IMR-90 (cell line): ENCODE measurements at regions not wholly inside any gene's neighbourhood (a gene's known extent, or its start where the extent isn't known, plus 50 kb on each side); places are given as distances from the start of the nearest gene placed in this dataset.

ENCODE experiments used
- ATAC-seq: fragments of 200-7000 bp; cut with Tn5 transposase; 2 replicates; pipeline ENCODE4 v1.9.1; 2020; ENCODE audit warnings: low read depth, mild to moderate bottlenecking, moderate library complexity
- BruUV-seq: library from RNA; stranded (reverse); fragments of 400-500 nt; replicated peaks from 2 replicates; lab custom pipeline; 2021; lab: Mats Ljungman, UMichigan
- CTCF ChIA-PET: fragments of 300-600 bp; formaldehyde crosslinking; extraction: SDS; loops from one replicate; lab custom pipeline; 2021; ENCODE audit warnings: antibody characterized with exemption; lab: Yijun Ruan, JAX
- POLR2A ChIA-PET: fragments of 300-600 bp; sonication (Branson Sonifier 250); formaldehyde crosslinking; loops from one replicate; lab custom pipeline; 2022; ENCODE audit warnings: antibody characterized with exemption; ENCODE audit not compliant: unreplicated experiment; lab: Charles Lee
- DNase-seq: peaks from one replicate; pipeline ENCODE4 v3.0.0; 2013
- H2AFZ ChIP-seq: replicated peaks from 2 replicates; pipeline ENCODE3; 2013; ENCODE audit warnings: low read length, mild to moderate bottlenecking; ENCODE audit not compliant: poor library complexity
- H2AK5ac ChIP-seq: 2 replicates; pipeline ENCODE4 v1.6.1; 2013; ENCODE audit warnings: low read depth, low read length, inconsistent platforms
- H2AK9ac ChIP-seq: replicated peaks from 2 replicates; pipeline ENCODE3; 2013; ENCODE audit warnings: mild to moderate bottlenecking, low read depth, low read length, moderate library complexity; ENCODE audit not compliant: poor library complexity
- H2BK120ac ChIP-seq: 2 replicates; pipeline ENCODE4 v1.6.1; 2013; ENCODE audit warnings: low read depth, low read length, inconsistent platforms
- H2BK15ac ChIP-seq: 3 replicates; pipeline ENCODE4 v1.6.1; 2013; ENCODE audit warnings: low read depth, low read length, inconsistent platforms
- H2BK20ac ChIP-seq: 2 replicates; pipeline ENCODE4 v1.6.1; 2013; ENCODE audit warnings: low read depth, mild to moderate bottlenecking, inconsistent platforms, low read length, moderate library complexity
- H2BK5ac ChIP-seq: 2 replicates; pipeline ENCODE4 v1.6.1; 2013; ENCODE audit warnings: mild to moderate bottlenecking, low read depth, low read length, inconsistent platforms; ENCODE audit not compliant: poor library complexity, severe bottlenecking
- H3K14ac ChIP-seq: replicated peaks from 2 replicates; pipeline ENCODE4 v1.6.1; 2013; ENCODE audit warnings: low read depth, low read length, inconsistent platforms
- H3K18ac ChIP-seq: 2 replicates; pipeline ENCODE4 v1.6.1; 2013; ENCODE audit warnings: low read depth, low read length, control low read depth
- H3K23ac ChIP-seq: 2 replicates; pipeline ENCODE4 v1.6.1; 2013; ENCODE audit warnings: low read depth, low read length, inconsistent platforms
- H3K27ac ChIP-seq: 2 replicates; pipeline ENCODE4 v1.5.1; 2013; ENCODE audit warnings: mild to moderate bottlenecking, control low read depth, low read length; ENCODE audit not compliant: insufficient read depth
- H3K27me3 ChIP-seq: 2 replicates; pipeline ENCODE4 v1.6.1; 2013; ENCODE audit warnings: low read length; ENCODE audit not compliant: control insufficient read depth, insufficient read depth
- H3K36me3 ChIP-seq: 2 replicates; pipeline ENCODE4 v1.6.1; 2013; ENCODE audit warnings: low read length, mixed read lengths; ENCODE audit not compliant: control insufficient read depth, insufficient read depth
- H3K4ac ChIP-seq: 2 replicates; pipeline ENCODE4 v1.6.1; 2013; ENCODE audit warnings: low read depth, low read length, inconsistent platforms
- H3K4me1 ChIP-seq: 2 replicates; pipeline ENCODE4 v1.6.1; 2013; ENCODE audit warnings: low read length, mixed read lengths; ENCODE audit not compliant: control insufficient read depth, insufficient read depth
- H3K4me2 ChIP-seq: 2 replicates; pipeline ENCODE4 v1.6.1; 2013; ENCODE audit warnings: low read depth, mild to moderate bottlenecking, control low read depth, low read length, moderate library complexity
- H3K4me3 ChIP-seq: 2 replicates; pipeline ENCODE4 v1.5.1; 2013; ENCODE audit warnings: low read depth, mild to moderate bottlenecking, control low read depth, low read length, moderate library complexity; ENCODE audit not compliant: insufficient read depth
- H3K56ac ChIP-seq: 2 replicates; pipeline ENCODE4 v1.6.1; 2013; ENCODE audit warnings: low read length, inconsistent platforms; ENCODE audit not compliant: insufficient read depth; ENCODE audit errors: extremely low read depth
- H3K79me1 ChIP-seq, 2 experiments: 2 replicates each; pipeline ENCODE4 v1.6.1; 2013; ENCODE audit warnings: low read length in 2 of 2, inconsistent platforms in 1 of 2, low read depth in 1 of 2
- H3K9ac ChIP-seq: 2 replicates; pipeline ENCODE4 v1.6.1; 2013; ENCODE audit warnings: low read depth, low read length, control low read depth
- H3K9me1 ChIP-seq: 2 replicates; pipeline ENCODE4 v1.6.1; 2013; ENCODE audit warnings: low read length, inconsistent platforms; ENCODE audit not compliant: insufficient read depth
- H3K9me3 ChIP-seq: 2 replicates; pipeline ENCODE4 v1.6.1; 2013; ENCODE audit warnings: low read length; ENCODE audit not compliant: control insufficient read depth, insufficient read depth
- H4K20me1 ChIP-seq: 2 replicates; pipeline ENCODE4 v1.6.1; 2013; ENCODE audit warnings: low read length, inconsistent platforms; ENCODE audit not compliant: insufficient read depth
- H4K5ac ChIP-seq: 2 replicates; pipeline ENCODE4 v1.6.1; 2013; ENCODE audit warnings: mild to moderate bottlenecking, low read depth, low read length, control low read depth
- H4K8ac ChIP-seq, 2 experiments: 2 replicates each; pipeline ENCODE4 v1.6.1; 2013; ENCODE audit warnings: low read depth in 2 of 2, low read length in 2 of 2, control low read depth in 1 of 2, inconsistent platforms in 1 of 2
- H4K91ac ChIP-seq: 2 replicates; pipeline ENCODE4 v1.6.1; 2013; ENCODE audit warnings: low read depth, low read length, inconsistent platforms; ENCODE audit not compliant: insufficient read depth
- CEBPB ChIP-seq: IDR thresholded peaks from 2 replicates; pipeline ENCODE4 v1.6.1; 2012; ENCODE audit warnings: low read depth, low read length, improper control_type of control experiment
- CHD1 ChIP-seq: IDR thresholded peaks from 2 replicates; pipeline ENCODE4 v1.6.1; 2012; ENCODE audit warnings: low read depth, low read length, improper control_type of control experiment
- ELK1 ChIP-seq: fragments of 150-350 bp; IDR thresholded peaks from 2 replicates; pipeline ENCODE4 v1.6.1; 2016; ENCODE audit warnings: low read depth, mild to moderate bottlenecking, low read length, moderate library complexity, borderline replicate concordance
- FOS ChIP-seq: fragments of 150-350 bp; IDR thresholded peaks from 2 replicates; pipeline ENCODE4 v1.6.1; 2016; ENCODE audit warnings: low read depth, low read length
- MAFK ChIP-seq: IDR thresholded peaks from 2 replicates; pipeline ENCODE4 v1.6.1; 2012; ENCODE audit warnings: low read depth, low read length, improper control_type of control experiment
- MAZ ChIP-seq: IDR thresholded peaks from 2 replicates; pipeline ENCODE4 v1.6.1; 2012; ENCODE audit warnings: low read depth, mild to moderate bottlenecking, low read length, improper control_type of control experiment, moderate library complexity, borderline replicate concordance
- MXI1 ChIP-seq: IDR thresholded peaks from 2 replicates; pipeline ENCODE4 v1.6.1; 2012; ENCODE audit warnings: low read depth, mild to moderate bottlenecking, low read length, moderate library complexity, borderline replicate concordance
- NFE2L2 ChIP-seq: fragments of 150-350 bp; IDR thresholded peaks from 2 replicates; pipeline ENCODE4 v1.6.1; 2016; ENCODE audit warnings: low read depth, mild to moderate bottlenecking, low read length
- RFX5 ChIP-seq: IDR thresholded peaks from 2 replicates; pipeline ENCODE4 v1.8.0; 2012; ENCODE audit warnings: low read depth, mild to moderate bottlenecking, low read length, moderate library complexity
- SMC3 ChIP-seq: fragments of 150-350 bp; IDR thresholded peaks from 2 replicates; pipeline ENCODE4 v1.6.1; 2016; ENCODE audit warnings: low read depth, mild to moderate bottlenecking, antibody characterized with exemption, low read length, moderate library complexity
- USF2 ChIP-seq: fragments of 150-350 bp; IDR thresholded peaks from 2 replicates; pipeline ENCODE4 v1.6.1; 2017; ENCODE audit warnings: mild to moderate bottlenecking, antibody characterized with exemption, low read length, low read depth
- WGBS, 2 experiments: methylation state at CpG; one replicate each; pipeline versions ENCODE4 v1.1.5 to v1.1.7; 2013; ENCODE audit warnings: missing lambda C conversion rate in 2 of 2; ENCODE audit not compliant: insufficient read length in 1 of 2; ENCODE audit errors: extremely low coverage in 2 of 2; 5-methylcytosine and 5-hydroxymethylcytosine counted together
- dilution Hi-C: fragments of 300-500 bp; cut with HindIII; formaldehyde crosslinking; loops from one replicate; pipeline ENCODE4 v1.14.3; 2018; ENCODE audit warnings: low sequenced_read_pairs; ENCODE audit not compliant: unreplicated experiment
- in situ Hi-C: fragments of 300-500 bp; cut with MboI; formaldehyde crosslinking; loops from 3 replicates; pipeline ENCODE4 v1.14.3; 2019; ENCODE audit warnings: low sequenced_read_pairs, inconsistent platforms, mixed read lengths
- intact Hi-C: fragments of 100-400 bp; cut with micrococcal nuclease; formaldehyde crosslinking; loops from 2 replicates; pipeline ENCODE4 v1.10.0; 2022

DNA sequence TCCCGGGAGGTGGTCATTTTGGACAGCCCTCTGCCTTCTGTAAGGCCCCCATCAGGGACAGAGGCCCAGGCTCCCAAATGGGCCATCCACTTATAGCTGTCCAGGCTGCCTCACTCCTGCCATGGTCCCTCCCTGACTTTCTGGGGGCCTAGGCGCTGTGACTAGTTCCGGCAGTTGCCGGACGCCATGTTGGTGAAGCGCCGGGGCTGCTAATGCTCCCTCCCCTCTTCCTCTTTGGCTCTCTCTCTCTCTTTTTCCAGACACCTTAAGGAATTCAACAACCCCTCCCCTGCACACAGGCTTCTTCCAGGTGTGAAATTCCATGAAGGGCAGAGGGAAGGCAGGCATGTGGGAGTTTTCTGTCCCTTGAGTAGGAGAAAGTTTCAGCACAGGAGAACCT lies 445.6 kb downstream of the SOX6 start:
- dilution Hi-C loops, result no loop called here
- Histone ChIP-seq H3K9me1 (peaks cover 13% of the 10 kb centered on the region), H3K4me3 (no peak overlapping the region)

More for the DNA sequence above, 445.6 kb downstream of the SOX6 start:
- Histone ChIP-seq H2AK9ac (no peak overlapping the region), H3K36me3 (no peaks in the 10 kb centered on the region), H3K14ac (no peak overlapping the region), H4K20me1 (no peaks in the 10 kb centered on the region), H3K4me1 (peaks cover 4% of the 10 kb centered on the region; the same call in 1 of the 2 replicates), H3K27me3 (no peaks in the 10 kb centered on the region; the same call in 1 of the 2 replicates), H3K23ac (no peak overlapping the region), H3K79me1 (no peaks in the 10 kb centered on the region), H3K27ac (no peak overlapping the region), H3K9me3 (no peaks in the 10 kb centered on the region), H3K4ac (no peak overlapping the region), H2BK20ac (no peak overlapping the region), H2AFZ (no peak overlapping the region), H3K18ac (no peak overlapping the region), H3K56ac (no peak overlapping the region), H4K8ac (no peak overlapping the region), H2AK5ac (no peak overlapping the region), H3K4me2 (no peak overlapping the region), H4K91ac (no peak overlapping the region), H2BK5ac (no peak overlapping the region), H2BK15ac (no peak overlapping the region), H2BK120ac (no peak overlapping the region), H3K9ac (no peak overlapping the region), H4K5ac (no peak overlapping the region)
- 100% methylated on average over 1 of the region's 7 CpGs; no CpG with 5 or more reads in 1 of the 2 experiments for WGBS, 2 experiments
- TF ChIP-seq ELK1 (no peak), MXI1 (no peak), RFX5 (no peak), NFE2L2 (no peak), SMC3 (no peak), FOS (no peak), CEBPB (no peak), USF2 (no peak), CHD1 (no peak), MAFK (no peak), MAZ (no peak)
- intact Hi-C loops (loop anchor here (5.0 kb wide), 1 partner anchor 697 kb away; no protein-coding TSS in a partner anchor), in situ Hi-C loops (no loop called here)
- CTCF ChIA-PET, result no interaction called here
- no peak for DNase-seq
- no peak for ATAC-seq
- POLR2A ChIA-PET, result no interaction called here
- BruUV-seq, result no TSS peak
